Pancreas (tissue), 10 donors: ENCODE measurements at regions not wholly inside any gene's neighbourhood (a gene's known extent, or its start where the extent isn't known, plus 50 kb on each side); places are given as distances from the start of the nearest gene placed in this dataset.

Source experiments
- ATAC-seq, 4 donors: fragments of 200-7000 bp; cut with Tn5 transposase; one replicate each; pipeline versions ENCODE4 v1.8.0 to v1.9.1; 2020; ENCODE audit warnings: mild to moderate bottlenecking in 4 of 4, moderate library complexity in 4 of 4
- DNase-seq, 6 donors: peaks; one replicate each; pipeline ENCODE4 v3.0.0-alpha.2; 2020
- FAIRE-seq: peaks from 2 replicates; lab custom pipeline; 2012; peaks lifted over from hg19 to GRCh38; lab: Jason Lieb, UNC
- H3K27ac ChIP-seq, 4 donors: fragments of 200-600 bp; sonication (generic); 1 replicate in 3 of 4; 2 replicates in 1 of 4; pipeline versions ENCODE4 v1.5.0 to v1.8.0; 2020
- H3K27me3 ChIP-seq, 4 donors: fragments of 200-600 bp; one replicate each; pipeline ENCODE4 v1.8.0; 2021
- H3K36me3 ChIP-seq, 3 donors: fragments of 200-600 bp; sonication (generic) in 1 of 3; one replicate each; pipeline versions ENCODE4 v1.5.0 to v1.8.0; 2020 to 2021
- H3K4me1 ChIP-seq, 3 donors: fragments of 200-600 bp; one replicate each; pipeline ENCODE4 v1.8.0; 2021
- H3K4me3 ChIP-seq, 4 donors: fragments of 200-600 bp; sonication (generic) in 2 of 4; one replicate each; pipeline versions ENCODE4 v1.5.0 to v1.8.0; 2020 to 2021
- H3K9me3 ChIP-seq, 4 donors: fragments of 200-600 bp; one replicate each; pipeline ENCODE4 v1.8.0; 2021
- WGBS, 2 donors: extraction: QIAGEN DNeasy Blood & Tissue Kit; methylation state at CpG; one replicate each; pipeline ENCODE4 v1.1.7; 2013; 5-methylcytosine and 5-hydroxymethylcytosine counted together
- intact Hi-C, 3 donors: fragments of 100-400 bp; cut with DNase I; formaldehyde crosslinking; loops; one replicate each; pipeline versions ENCODE4 v1.11.1 to v1.14.2; 2022
- TF ChIP-seq, protein P1 (sequence below), 4 donors: fragments of 200-600 bp; sonication (generic) in 3 of 4; IDR thresholded peaks; one replicate each; pipeline versions ENCODE4 v1.5.0 to v1.8.0; 2021; ENCODE audit warnings: antibody characterized with exemption in 4 of 4
- donor health status: healthy with polysubstance abuse.
- donor health status: DM: no; HTN: no; CAD: no; lungs with moderate emphysema.
- donor health status: DM: no; HTN: no; CAD: no.
- donor health status: control.
- donor health status: control.
- donor health status: Bipolar disorder and iron deficiency.
- donor health status: DM: yes; HTN: yes; CAD: no.
- donor health status: DM: no; HTN: no; CAD: no.
- donor health status: DM: no; HTN: no; CAD: no.
- donor health status: DM: yes; HTN: yes; CAD: no.

DNA sequence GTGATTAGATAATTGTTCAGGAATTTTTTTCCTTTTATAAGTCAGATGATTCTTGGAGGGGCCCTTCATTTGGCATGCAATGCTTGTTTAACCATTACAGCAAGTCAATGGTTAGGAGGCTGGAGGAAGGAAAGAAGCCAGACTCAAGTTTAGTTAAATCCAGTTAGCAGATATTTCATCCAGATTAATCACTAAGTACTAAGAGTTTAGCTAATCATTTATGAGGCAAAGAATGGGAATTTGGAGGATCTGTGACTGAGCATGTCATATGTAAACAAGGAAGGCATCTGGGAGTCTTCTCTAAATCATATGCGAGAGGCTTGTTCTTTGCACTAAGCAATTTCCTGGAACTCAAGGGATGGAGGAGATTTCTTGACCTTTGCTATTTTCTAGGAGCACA is 145.3 kb upstream of the SGCD start:
- TF ChIP-seq, protein P1, sequence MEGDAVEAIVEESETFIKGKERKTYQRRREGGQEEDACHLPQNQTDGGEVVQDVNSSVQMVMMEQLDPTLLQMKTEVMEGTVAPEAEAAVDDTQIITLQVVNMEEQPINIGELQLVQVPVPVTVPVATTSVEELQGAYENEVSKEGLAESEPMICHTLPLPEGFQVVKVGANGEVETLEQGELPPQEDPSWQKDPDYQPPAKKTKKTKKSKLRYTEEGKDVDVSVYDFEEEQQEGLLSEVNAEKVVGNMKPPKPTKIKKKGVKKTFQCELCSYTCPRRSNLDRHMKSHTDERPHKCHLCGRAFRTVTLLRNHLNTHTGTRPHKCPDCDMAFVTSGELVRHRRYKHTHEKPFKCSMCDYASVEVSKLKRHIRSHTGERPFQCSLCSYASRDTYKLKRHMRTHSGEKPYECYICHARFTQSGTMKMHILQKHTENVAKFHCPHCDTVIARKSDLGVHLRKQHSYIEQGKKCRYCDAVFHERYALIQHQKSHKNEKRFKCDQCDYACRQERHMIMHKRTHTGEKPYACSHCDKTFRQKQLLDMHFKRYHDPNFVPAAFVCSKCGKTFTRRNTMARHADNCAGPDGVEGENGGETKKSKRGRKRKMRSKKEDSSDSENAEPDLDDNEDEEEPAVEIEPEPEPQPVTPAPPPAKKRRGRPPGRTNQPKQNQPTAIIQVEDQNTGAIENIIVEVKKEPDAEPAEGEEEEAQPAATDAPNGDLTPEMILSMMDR (IDR thresholded peaks at IDR 0.05): no peak
- FAIRE-seq: no peak
- H3K4me3 ChIP-seq: no peak overlapping the region
- no peaks in the 10 kb centered on the region for H3K36me3 ChIP-seq
- ATAC-seq: no peak
- H3K9me3 ChIP-seq: no peaks in the 10 kb centered on the region
- H3K4me1 ChIP-seq: no peaks in the 10 kb centered on the region
- H3K27me3 ChIP-seq: peaks cover 0 to 2% (median 0%) of the 10 kb centered on the region in 4 donors
- intact Hi-C loops: no loop called here
- 53 to 88% methylated on average over 1 of the region's 1 CpG for WGBS, 2 donors
- no peak overlapping the region for H3K27ac ChIP-seq
- no peak for DNase-seq

DNA sequence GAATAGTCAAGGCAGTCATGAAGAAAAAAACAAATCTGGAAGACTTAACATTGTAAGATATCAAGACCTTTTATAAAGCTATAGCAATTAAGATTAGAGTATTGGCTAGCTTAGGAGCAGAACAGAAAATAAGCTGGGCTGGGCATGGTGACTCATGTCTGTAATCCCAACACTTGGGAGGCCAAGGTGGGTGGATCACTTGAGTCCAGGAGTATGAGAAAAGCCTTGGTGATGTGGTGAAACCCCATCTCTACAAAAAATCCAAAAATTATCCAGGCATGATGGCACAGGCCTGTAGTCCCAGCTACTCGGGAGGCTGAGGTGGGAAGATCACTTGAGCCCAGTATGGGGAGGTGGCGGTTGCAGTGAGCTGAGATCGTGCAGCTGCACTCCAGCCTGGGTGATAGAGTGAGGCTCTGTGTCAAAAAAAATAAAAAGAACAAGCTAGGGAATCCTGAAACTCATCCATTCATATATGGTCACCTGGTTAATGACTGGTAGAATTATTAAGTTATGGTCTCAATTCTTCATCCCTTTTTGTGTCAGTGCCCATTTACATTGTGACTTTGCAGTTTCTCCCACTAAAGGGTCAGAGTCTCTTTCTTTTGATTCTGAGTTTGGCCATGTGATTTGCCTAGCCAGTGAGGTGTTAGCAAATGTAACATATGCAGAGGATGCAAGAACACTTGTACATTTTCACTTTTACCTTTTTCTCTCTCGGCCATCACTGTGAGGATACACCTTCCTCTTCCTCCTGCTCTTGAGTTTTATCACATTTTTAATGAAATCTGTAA is 144.6 kb upstream of the SGCD start:
- H3K36me3 ChIP-seq: no peaks in the 10 kb centered on the region
- no peaks in the 10 kb centered on the region for H3K9me3 ChIP-seq
- intact Hi-C loops: no loop called here
- H3K4me3 ChIP-seq: no peak overlapping the region
- WGBS, 2 donors: 63 to 84% methylated on average over 4 of the region's 4 CpGs
- H3K27me3 ChIP-seq: peaks cover 0 to 2% (median 0%) of the 10 kb centered on the region in 4 donors
- ATAC-seq (no peak), FAIRE-seq (no peak), DNase-seq (no peak)
- TF ChIP-seq, protein P1 (IDR thresholded peaks at IDR 0.05): no peak
- H3K27ac ChIP-seq: no peak overlapping the region
- H3K4me1 ChIP-seq: no peaks in the 10 kb centered on the region

DNA sequence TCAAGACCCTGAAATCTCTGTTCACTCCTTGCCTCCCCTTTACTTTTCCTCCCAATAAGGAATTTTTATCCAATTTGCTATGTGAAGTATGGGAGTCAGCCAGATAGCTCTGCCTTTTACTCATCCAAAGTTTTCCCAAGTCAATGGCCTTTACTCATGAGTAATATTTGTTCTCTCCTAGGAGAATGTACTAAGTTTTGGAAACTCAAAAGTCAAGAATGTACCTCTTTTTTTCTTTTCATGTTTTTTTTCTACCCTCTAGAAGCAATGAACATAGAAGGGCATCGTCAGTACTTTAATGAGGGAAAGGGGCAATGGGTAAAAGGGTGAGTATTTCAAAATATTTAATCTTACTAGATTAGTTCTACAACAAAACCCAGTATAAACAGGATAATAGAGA is 140.2 kb upstream of the SGCD start:
- 60 to 88% methylated on average over 1 of the region's 1 CpG for WGBS, 2 donors
- FAIRE-seq: no peak

DNA sequence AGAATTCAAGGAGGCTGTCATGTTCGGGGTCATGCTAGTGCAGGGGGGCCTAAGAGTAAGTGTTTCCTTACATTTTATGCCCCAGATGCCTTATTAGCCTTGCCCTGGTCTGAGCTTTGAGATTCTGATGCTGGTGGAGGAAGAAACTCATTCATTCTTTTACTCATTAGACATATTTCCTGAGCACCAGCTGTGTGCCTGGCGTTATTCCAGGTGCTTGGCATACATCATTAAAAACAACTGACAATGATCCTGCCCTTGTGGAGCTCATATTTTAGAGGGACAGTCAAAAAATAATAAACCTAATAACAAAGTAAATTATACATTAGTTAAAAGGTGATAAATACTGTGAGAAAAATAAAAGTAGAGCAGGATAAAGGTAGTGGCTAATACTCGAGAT is 138.9 kb upstream of the SGCD start:
- 33 to 45% methylated on average over 3 of the region's 3 CpGs for WGBS, 2 donors
- Histone ChIP-seq H3K27me3 (no peaks in the 10 kb centered on the region), H3K27ac (no peak overlapping the region), H3K9me3 (no peaks in the 10 kb centered on the region), H3K4me3 (no peak overlapping the region), H3K4me1 (no peaks in the 10 kb centered on the region), H3K36me3 (no peaks in the 10 kb centered on the region)
- ATAC-seq (no peak), DNase-seq (no peak), FAIRE-seq (no peak)
- intact Hi-C loops: no loop called here
- TF ChIP-seq, protein P1 (IDR thresholded peaks at IDR 0.05): no peak

More for the DNA sequence above, 140.2 kb upstream of the SGCD start:
- TF ChIP-seq, protein P1 (IDR thresholded peaks at IDR 0.05): no peak
- no peak overlapping the region for H3K27ac ChIP-seq
- no peaks in the 10 kb centered on the region for H3K4me1 ChIP-seq
- DNase-seq: no peak
- no peaks in the 10 kb centered on the region for H3K36me3 ChIP-seq
- no peak for ATAC-seq
- no peak overlapping the region for H3K4me3 ChIP-seq
- H3K27me3 ChIP-seq: no peaks in the 10 kb centered on the region
- intact Hi-C loops: no loop called here
- H3K9me3 ChIP-seq: no peaks in the 10 kb centered on the region

DNA sequence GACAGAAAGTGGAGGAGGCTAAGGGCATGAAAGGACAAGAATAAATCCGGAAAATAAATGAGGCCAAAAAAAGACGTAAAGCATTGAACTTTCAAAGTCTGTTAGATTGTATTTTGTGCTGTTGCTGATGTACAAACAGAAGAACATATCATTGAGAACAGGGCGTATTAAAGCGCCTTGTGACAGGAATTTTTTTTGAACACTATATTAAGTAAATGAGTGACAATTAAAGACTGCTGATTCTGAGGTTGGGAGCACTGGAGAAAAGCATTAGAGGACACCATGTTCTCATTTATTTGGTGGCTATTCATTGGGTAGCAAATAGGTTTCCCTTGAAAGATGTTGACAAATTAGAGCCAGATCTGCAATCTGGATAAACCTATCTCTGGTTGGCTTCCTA is 137.3 kb upstream of the SGCD start:
- ATAC-seq: no peak
- WGBS, 2 donors: 76 to 84% methylated on average over 4 of the region's 4 CpGs

More for the DNA sequence above, 137.3 kb upstream of the SGCD start:
- TF ChIP-seq, protein P1 (IDR thresholded peaks at IDR 0.05): no peak
- Histone ChIP-seq H3K9me3 (no peaks in the 10 kb centered on the region), H3K27ac (no peak overlapping the region), H3K36me3 (no peaks in the 10 kb centered on the region), H3K4me3 (no peak overlapping the region), H3K4me1 (no peaks in the 10 kb centered on the region), H3K27me3 (no peaks in the 10 kb centered on the region)
- DNase-seq (no peak), FAIRE-seq (no peak)
- intact Hi-C loops: no loop called here
